Right lobe of liver (tissue), 4 donors: ENCODE measurements at regions not wholly inside any gene's neighbourhood (a gene's known extent, or its start where the extent isn't known, plus 50 kb on each side); places are given as distances from the start of the nearest gene placed in this dataset.
"Not testable (repeated sequence)": the region's sequence is repeated elsewhere in the genome, so short reads cannot be mapped to it uniquely, and the experiment has no call there.

Experiments
- CTCF ChIP-seq, 4 donors: fragments of 200-600 bp in 3 of 4; fragments of 450-650 bp in 1 of 4; IDR thresholded peaks; one replicate each; pipeline versions ENCODE4 v1.5.1 to v1.8.0; 2016 to 2022; ENCODE audit warnings: antibody characterized with exemption in 4 of 4, mild to moderate bottlenecking in 2 of 4
- POLR2A ChIP-seq: fragments of 450-650 bp; IDR thresholded peaks from one replicate; pipeline ENCODE4 v1.6.1; 2017; ENCODE audit warnings: antibody characterized with exemption, mild to moderate bottlenecking
- donor health status: DM: no; HTN: no; CAD: no.
- donor health status: DM: no; HTN: no; CAD: no.
- donor health status: DM: no; HTN: yes; CAD: no.

- not testable (repeated sequence) for TF ChIP-seq CTCF (IDR thresholded peaks at IDR 0.05); POLR2A
Measured at GRCh38 chr14:100431461-100431860, 108.3 kb downstream of the SLC25A47 start.
